Transverse colon (tissue), 4 donors: ENCODE measurements at regions not wholly inside any gene's neighbourhood (a gene's known extent, or its start where the extent isn't known, plus 50 kb on each side); places are given as distances from the start of the nearest gene placed in this dataset.

Source experiments
- DNase-seq: peaks from one replicate; pipeline ENCODE4 v3.0.0-alpha.2; 2019
- H3K27ac ChIP-seq, 4 donors: fragments of 200-600 bp; sonication (generic); 2 replicates each; pipeline ENCODE4 v1.5.1; 2016 to 2018; ENCODE audit warnings: inconsistent platforms in 4 of 4
- H3K27me3 ChIP-seq: fragments of 200-600 bp; sonication (generic); 2 replicates; pipeline ENCODE4 v1.5.1; 2017; ENCODE audit warnings: inconsistent platforms
- H3K36me3 ChIP-seq, 4 donors: fragments of 200-600 bp; sonication (generic); 2 replicates each; pipeline ENCODE4 v1.5.1; 2017 to 2019; ENCODE audit warnings: inconsistent platforms in 4 of 4
- H3K4me1 ChIP-seq, 4 donors: fragments of 200-600 bp; sonication (generic); 2 replicates each; pipeline ENCODE4 v1.5.1; 2017 to 2020; ENCODE audit warnings: inconsistent platforms in 4 of 4
- H3K4me3 ChIP-seq, 4 donors: fragments of 200-600 bp; sonication (generic); 1 replicate in 1 of 4; 2 replicates in 3 of 4; pipeline versions ENCODE4 v1.5.1 to v1.6.1; 2017 to 2019; ENCODE audit warnings: inconsistent platforms in 4 of 4
- H3K9me3 ChIP-seq, 2 donors: fragments of 200-600 bp; sonication (generic); 2 replicates each; pipeline ENCODE4 v1.5.1; 2017 to 2019; ENCODE audit warnings: inconsistent platforms in 2 of 2
- EP300 ChIP-seq: sonication (generic); formaldehyde crosslinking; IDR thresholded peaks from one replicate; pipeline ENCODE4 v1.6.1; 2017; ENCODE audit warnings: antibody characterized with exemption, low read depth
- POLR2A ChIP-seq: fragments of 450-650 bp; IDR thresholded peaks from one replicate; pipeline ENCODE4 v1.6.1; 2016; ENCODE audit warnings: antibody characterized with exemption, mild to moderate bottlenecking, moderate library complexity
- POLR2AphosphoS5 ChIP-seq, 3 donors: sonication (generic); formaldehyde crosslinking; IDR thresholded peaks; one replicate each; pipeline ENCODE4 v1.6.1; 2016; ENCODE audit warnings: antibody characterized with exemption in 3 of 3
- WGBS, 2 donors: methylation state at CpG; one replicate each; pipeline ENCODE4 v1.1.5; 2018; ENCODE audit warnings: low coverage in 1 of 2; 5-methylcytosine and 5-hydroxymethylcytosine counted together
- in situ Hi-C, 4 donors: fragments of 200-750 bp; cut with MboI; loops; one replicate each; pipeline versions ENCODE4 v1.15.0 to v1.15.1; 2017; ENCODE audit warnings: low sequenced_read_pairs in 3 of 4, low pct_ligation_motif_present in 1 of 4, low pct_unique_long_range_greater_than_20kb in 1 of 4
- intact Hi-C: fragments of 100-400 bp; cut with DNase I; formaldehyde crosslinking; loops from one replicate; pipeline ENCODE4 v1.15.1; 2023; ENCODE audit warnings: low total_unique reads
- TF ChIP-seq, protein P1 (sequence below), 5 experiments: fragments of 200-600 bp in 3 of 5; fragments of 450-650 bp in 2 of 5; sonication (generic) in 3 of 5; IDR thresholded peaks; 1 replicate in 2 of 5; 2 replicates in 3 of 5; pipeline ENCODE4 v1.5.1; 2016 to 2017; ENCODE audit warnings: antibody characterized with exemption in 5 of 5, inconsistent platforms in 3 of 5, mild to moderate bottlenecking in 2 of 5, moderate library complexity in 1 of 5

DNA sequence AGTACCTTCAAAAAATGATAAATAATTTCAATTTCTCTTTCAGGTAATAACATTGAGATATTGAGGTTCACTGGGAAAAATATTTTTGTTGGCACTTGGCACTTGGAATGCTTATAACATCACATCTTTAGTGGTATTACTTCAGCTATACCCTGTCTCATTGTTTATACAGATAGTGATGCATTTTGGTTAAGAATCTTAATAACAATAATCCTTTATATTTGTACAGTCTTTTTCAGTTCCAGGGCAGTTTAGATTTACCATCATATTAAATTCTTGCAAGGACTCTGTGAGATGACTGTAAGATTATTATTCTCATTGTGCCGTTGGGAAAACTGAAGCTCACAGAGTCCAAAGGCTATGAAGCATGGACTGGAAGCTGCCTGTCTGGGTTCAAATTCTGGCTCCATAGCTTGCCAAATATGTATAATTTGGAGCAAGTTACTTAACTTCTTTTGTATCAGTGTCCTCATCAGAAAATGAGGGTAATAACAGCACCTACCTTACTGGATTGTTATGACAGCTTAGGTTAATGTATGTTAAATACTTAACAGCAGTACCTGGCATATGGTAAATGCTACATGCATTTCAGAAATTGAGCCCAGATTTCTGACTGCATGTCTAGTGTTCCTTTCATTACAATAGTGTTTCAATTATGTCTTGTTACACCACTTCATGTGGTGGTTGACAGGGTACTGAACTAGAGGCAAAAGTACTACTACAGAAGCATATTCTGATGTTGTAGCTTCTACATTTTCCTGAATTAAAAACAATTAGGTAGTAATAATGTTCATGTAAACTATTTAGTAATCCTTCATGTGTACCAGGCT, 272.2 kb downstream of the PLK2 start:
- Histone ChIP-seq H3K9me3 (no peaks in the 10 kb centered on the region), H3K4me1 (no peaks in the 10 kb centered on the region), H3K4me3 (no peak overlapping the region), H3K36me3 (no peaks in the 10 kb centered on the region), H3K27ac (no peak overlapping the region), H3K27me3 (no peaks in the 10 kb centered on the region)
- no peak for DNase-seq
- 64 to 89% methylated on average over 1 of the region's 1 CpG for WGBS, 2 donors
- TF ChIP-seq EP300 (no peak), POLR2A (no peak), POLR2AphosphoS5 (IDR thresholded peaks at IDR 0.05) (no peak)
- TF ChIP-seq, protein P1, sequence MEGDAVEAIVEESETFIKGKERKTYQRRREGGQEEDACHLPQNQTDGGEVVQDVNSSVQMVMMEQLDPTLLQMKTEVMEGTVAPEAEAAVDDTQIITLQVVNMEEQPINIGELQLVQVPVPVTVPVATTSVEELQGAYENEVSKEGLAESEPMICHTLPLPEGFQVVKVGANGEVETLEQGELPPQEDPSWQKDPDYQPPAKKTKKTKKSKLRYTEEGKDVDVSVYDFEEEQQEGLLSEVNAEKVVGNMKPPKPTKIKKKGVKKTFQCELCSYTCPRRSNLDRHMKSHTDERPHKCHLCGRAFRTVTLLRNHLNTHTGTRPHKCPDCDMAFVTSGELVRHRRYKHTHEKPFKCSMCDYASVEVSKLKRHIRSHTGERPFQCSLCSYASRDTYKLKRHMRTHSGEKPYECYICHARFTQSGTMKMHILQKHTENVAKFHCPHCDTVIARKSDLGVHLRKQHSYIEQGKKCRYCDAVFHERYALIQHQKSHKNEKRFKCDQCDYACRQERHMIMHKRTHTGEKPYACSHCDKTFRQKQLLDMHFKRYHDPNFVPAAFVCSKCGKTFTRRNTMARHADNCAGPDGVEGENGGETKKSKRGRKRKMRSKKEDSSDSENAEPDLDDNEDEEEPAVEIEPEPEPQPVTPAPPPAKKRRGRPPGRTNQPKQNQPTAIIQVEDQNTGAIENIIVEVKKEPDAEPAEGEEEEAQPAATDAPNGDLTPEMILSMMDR (IDR thresholded peaks at IDR 0.05): no peak
- intact Hi-C loops (no loop called here), in situ Hi-C loops (no loop called here)

DNA sequence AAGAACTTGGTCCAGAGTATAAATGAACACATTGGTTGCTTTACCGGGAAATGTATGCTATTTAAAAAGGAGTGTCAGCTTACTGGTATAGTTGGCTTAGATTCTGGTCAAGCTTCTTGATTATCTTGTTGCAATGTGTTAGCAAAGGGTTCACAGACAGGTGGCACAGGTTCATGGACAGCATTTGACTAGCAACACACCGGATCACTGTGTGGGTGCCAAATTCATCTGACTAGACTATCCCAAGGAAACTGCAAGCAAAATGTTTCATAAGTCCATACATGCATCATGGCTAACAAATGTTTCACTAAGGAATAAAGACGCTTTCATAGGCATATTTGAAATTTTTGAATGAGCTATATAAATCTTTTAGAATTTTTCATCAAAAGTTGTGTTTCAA, 274.1 kb downstream of the PLK2 start:
- intact Hi-C loops (no loop called here), in situ Hi-C loops (no loop called here)
- H3K36me3 ChIP-seq: no peaks in the 10 kb centered on the region
- H3K27me3 ChIP-seq: no peaks in the 10 kb centered on the region
- WGBS, 2 donors: 78 to 100% methylated on average over 1 to 3 of the region's 3 CpGs
- no peak overlapping the region for H3K4me3 ChIP-seq
- H3K27ac ChIP-seq: no peak overlapping the region
- TF ChIP-seq POLR2A (no peak), POLR2AphosphoS5 (IDR thresholded peaks at IDR 0.05) (no peak)
- H3K9me3 ChIP-seq: no peaks in the 10 kb centered on the region
- H3K4me1 ChIP-seq: no peaks in the 10 kb centered on the region
- no peak for DNase-seq

- Histone ChIP-seq H3K9me3 (no peaks in the 10 kb centered on the region), H3K36me3 (no peaks in the 10 kb centered on the region), H3K4me1 (no peaks in the 10 kb centered on the region), H3K4me3 (no peak overlapping the region), H3K27me3 (no peaks in the 10 kb centered on the region), H3K27ac (no peak overlapping the region)
- in situ Hi-C loops: no loop called here
- no peak for TF ChIP-seq POLR2AphosphoS5 (IDR thresholded peaks at IDR 0.05)
- TF ChIP-seq, protein P1 (IDR thresholded peaks at IDR 0.05): no peak
- TF ChIP-seq POLR2A: no peak
- no peak for TF ChIP-seq EP300
- intact Hi-C loops: no loop called here
- DNase-seq: no peak
- 80 to 87% methylated on average over 1 to 2 of the region's 2 CpGs for WGBS, 2 donors
Observed at GRCh38 chr5:58185397-58185796, 274.5 kb downstream of the PLK2 start.

DNA sequence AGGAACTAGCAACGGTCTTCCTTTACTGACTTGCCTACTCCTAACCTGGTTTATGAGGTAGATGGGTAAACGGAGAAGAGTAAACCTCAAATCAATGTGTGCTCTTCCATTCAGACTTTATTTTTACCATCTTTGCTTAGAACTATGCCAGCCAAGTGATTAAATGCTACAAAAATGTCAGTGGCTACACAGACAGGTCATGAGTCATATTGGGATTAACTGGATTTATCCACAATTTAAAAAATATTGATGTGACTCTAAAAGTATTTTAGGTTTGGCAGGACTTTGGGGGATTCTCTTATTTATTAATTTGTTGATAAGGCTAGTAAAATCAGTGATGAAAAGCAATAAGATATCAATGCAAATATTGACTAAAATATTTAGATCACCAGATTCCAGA, 275.0 kb downstream of the PLK2 start:
- no peaks in the 10 kb centered on the region for H3K36me3 ChIP-seq
- H3K4me3 ChIP-seq: no peak overlapping the region
- no peaks in the 10 kb centered on the region for H3K9me3 ChIP-seq
- H3K4me1 ChIP-seq: no peaks in the 10 kb centered on the region
- intact Hi-C loops: no loop called here
- 71 to 75% methylated on average over 2 of the region's 2 CpGs for WGBS, 2 donors
- TF ChIP-seq, protein P1 (IDR thresholded peaks at IDR 0.05): no peak
- TF ChIP-seq POLR2AphosphoS5 (IDR thresholded peaks at IDR 0.05) (no peak), POLR2A (no peak), EP300 (no peak)
- no peak overlapping the region for H3K27ac ChIP-seq
- no peak for DNase-seq
- in situ Hi-C loops: no loop called here
- H3K27me3 ChIP-seq: no peaks in the 10 kb centered on the region

DNA sequence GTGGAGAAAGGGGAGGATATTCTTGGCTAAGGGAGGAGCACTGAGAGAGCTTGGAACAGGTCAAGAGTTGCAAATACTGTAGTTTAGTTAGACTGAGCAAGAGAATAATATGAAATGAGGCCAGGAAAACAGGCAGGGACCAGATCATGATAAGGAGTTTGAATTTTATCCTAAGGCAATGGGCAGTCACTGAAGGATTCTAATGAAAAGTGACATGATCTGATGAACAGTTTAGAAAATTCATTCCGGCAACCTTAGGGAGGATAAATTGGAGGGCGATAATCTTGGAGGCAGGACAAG, 276.1 kb downstream of the PLK2 start:
- WGBS, 2 donors: 92 to 95% methylated on average over 2 of the region's 2 CpGs
- Histone ChIP-seq H3K36me3 (no peaks in the 10 kb centered on the region), H3K27ac (no peak overlapping the region), H3K27me3 (no peaks in the 10 kb centered on the region), H3K4me3 (no peak overlapping the region), H3K9me3 (no peaks in the 10 kb centered on the region), H3K4me1 (no peaks in the 10 kb centered on the region)
- intact Hi-C loops (no loop called here), in situ Hi-C loops (no loop called here)
- no peak for TF ChIP-seq EP300
- TF ChIP-seq POLR2A: no peak
- TF ChIP-seq, protein P1 (IDR thresholded peaks at IDR 0.05): no peak
- DNase-seq: no peak
